AG09309 (cell line): ENCODE measurements at regions not wholly inside any gene's neighbourhood (a gene's known extent, or its start where the extent isn't known, plus 50 kb on each side); places are given as distances from the start of the nearest gene placed in this dataset.

Experiments used
- DNase-seq: peaks from one replicate; pipeline ENCODE4 v3.0.0-alpha.2; 2010; ENCODE audit warnings: low read depth
- H3K4me3 ChIP-seq: 2 replicates; pipeline ENCODE4 v1.5.1; 2011; ENCODE audit warnings: mild to moderate bottlenecking, low read depth, low read length, moderate library complexity; ENCODE audit not compliant: control insufficient read depth
- TF ChIP-seq, protein P1 (sequence below): IDR thresholded peaks from 2 replicates; pipeline ENCODE4 v1.5.1; 2011; ENCODE audit warnings: mild to moderate bottlenecking, low read depth, low read length, inconsistent platforms; ENCODE audit not compliant: insufficient read depth, control insufficient read depth; ENCODE audit errors: missing control alignments

GRCh38 chr20:58106143-58106750 lies 122.2 kb downstream of the ANKRD60 start:
- H3K4me3 ChIP-seq = no peak overlapping the region
- no peak for DNase-seq
- TF ChIP-seq, protein P1, sequence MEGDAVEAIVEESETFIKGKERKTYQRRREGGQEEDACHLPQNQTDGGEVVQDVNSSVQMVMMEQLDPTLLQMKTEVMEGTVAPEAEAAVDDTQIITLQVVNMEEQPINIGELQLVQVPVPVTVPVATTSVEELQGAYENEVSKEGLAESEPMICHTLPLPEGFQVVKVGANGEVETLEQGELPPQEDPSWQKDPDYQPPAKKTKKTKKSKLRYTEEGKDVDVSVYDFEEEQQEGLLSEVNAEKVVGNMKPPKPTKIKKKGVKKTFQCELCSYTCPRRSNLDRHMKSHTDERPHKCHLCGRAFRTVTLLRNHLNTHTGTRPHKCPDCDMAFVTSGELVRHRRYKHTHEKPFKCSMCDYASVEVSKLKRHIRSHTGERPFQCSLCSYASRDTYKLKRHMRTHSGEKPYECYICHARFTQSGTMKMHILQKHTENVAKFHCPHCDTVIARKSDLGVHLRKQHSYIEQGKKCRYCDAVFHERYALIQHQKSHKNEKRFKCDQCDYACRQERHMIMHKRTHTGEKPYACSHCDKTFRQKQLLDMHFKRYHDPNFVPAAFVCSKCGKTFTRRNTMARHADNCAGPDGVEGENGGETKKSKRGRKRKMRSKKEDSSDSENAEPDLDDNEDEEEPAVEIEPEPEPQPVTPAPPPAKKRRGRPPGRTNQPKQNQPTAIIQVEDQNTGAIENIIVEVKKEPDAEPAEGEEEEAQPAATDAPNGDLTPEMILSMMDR = no peak

- TF ChIP-seq, protein P1 = no peak
- no peak overlapping the region for H3K4me3 ChIP-seq
- DNase-seq = no peak
These were observed 124.5 kb downstream of the ANKRD60 start for GRCh38 chr20:58103961-58104360.

DNA sequence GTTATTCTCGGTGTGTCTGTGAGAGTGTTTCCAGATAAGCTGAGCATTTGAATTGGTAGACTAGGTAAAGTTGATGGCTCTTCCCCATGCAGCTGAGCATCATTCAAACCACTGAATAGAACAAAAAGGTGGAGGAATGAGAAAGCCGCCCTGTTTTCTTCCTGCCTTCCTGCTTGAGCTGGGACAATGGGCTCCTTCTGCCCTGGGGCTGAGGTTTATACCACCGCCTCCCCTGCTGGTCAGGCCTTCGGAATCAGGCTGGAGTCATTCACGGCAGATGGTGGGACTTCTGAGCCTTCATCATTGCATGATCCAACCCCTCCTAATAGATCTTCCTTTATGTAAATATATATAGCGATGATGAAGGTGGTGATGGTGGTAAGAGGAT lies 124.9 kb downstream of the ANKRD60 start:
- DNase-seq = no peak
- no peak overlapping the region for H3K4me3 ChIP-seq
- TF ChIP-seq, protein P1 = no peak

GRCh38 chr20:58102744-58103516 lies 125.5 kb downstream of the ANKRD60 start:
- no peak overlapping the region for H3K4me3 ChIP-seq
- DNase-seq = no peak
- TF ChIP-seq, protein P1 = no peak

- TF ChIP-seq, protein P1 = no peak
- DNase-seq = no peak
These were observed 126.2 kb downstream of the ANKRD60 start for GRCh38 chr20:58102261-58102660.

DNA sequence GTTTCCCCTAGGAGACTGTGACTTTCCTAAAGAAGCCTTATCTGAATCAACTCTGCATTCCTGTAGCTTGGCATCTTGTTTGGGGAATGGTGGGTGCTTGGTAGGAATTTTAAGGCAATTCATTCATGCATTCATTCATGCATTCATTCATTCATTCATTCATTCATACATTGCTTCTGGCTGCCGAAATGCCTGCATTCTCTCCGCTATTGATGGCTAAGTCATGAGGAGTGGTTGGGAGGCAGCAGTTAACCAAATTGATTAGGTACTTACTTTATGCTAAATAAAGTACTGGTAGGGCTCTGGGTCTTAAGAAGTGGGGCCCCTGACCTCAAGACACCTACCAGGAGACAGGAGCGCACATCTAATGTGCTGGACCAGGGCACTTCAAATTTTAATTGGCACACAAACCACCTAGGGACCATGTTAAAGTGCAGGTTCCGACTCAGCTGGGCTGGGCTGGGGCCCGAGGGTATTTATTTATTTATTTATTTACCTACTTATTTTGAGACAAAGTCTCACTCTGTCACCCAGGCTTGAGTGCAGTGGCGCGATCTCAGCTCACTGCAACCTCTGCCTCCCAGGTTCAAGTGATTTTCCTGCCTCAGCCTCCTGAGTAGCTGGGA lies 127.6 kb downstream of the ANKRD60 start:
- TF ChIP-seq, protein P1 = no peak
- H3K4me3 ChIP-seq = no peak overlapping the region
- no peak for DNase-seq

More at GRCh38 chr20:58102261-58102660, 126.2 kb downstream of the ANKRD60 start:
- no peak overlapping the region for H3K4me3 ChIP-seq
